ENCODE measurements at regions not wholly inside any gene's neighbourhood (a gene's known extent, or its start where the extent isn't known, plus 50 kb on each side); places are given as distances from the start of the nearest gene placed in this dataset.
"Not testable (repeated sequence)": the region's sequence is repeated elsewhere in the genome, so short reads cannot be mapped to it uniquely, and the experiment has no call there.

DNA sequence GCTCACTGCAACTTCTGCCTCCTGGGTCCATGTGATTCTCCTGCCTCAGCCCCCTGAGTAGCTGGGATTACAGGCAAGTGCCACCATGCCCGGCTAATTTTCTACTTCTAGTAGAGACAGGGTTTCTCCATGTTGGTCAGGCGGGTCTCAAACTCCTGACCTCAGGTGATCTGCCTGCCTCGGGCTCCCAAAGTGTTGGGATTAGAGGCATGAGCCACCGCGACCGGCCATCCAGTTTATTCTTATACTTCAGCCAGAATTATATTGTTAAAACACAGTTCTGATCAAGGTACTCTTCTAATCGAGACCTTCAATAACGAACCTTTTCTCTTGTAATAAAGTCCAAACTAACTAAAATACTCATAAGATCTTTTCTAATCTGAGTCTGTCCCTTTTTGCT is 119.6 kb upstream of the FAR2 start:
- TF ChIP-seq CTCF, POLR2A (IDR thresholded peaks at IDR 0.05): not testable (repeated sequence)

All from esophagus squamous epithelium (tissue), 4 donors.